NB4 (cell line): ENCODE measurements at regions not wholly inside any gene's neighbourhood (a gene's known extent, or its start where the extent isn't known, plus 50 kb on each side); places are given as distances from the start of the nearest gene placed in this dataset.

Source experiments
- DNase-seq: peaks from one replicate; pipeline ENCODE4 v3.0.0; 2010; ENCODE audit warnings: low read depth
- H3K4me3 ChIP-seq: one replicate; pipeline ENCODE4 v1.5.1; 2011; ENCODE audit warnings: mild to moderate bottlenecking, low read depth, low read length, moderate library complexity
- CTCF ChIP-seq: IDR thresholded peaks from one replicate; pipeline ENCODE4 v1.5.1; 2012; ENCODE audit warnings: low read depth, low read length
- MAX ChIP-seq: IDR thresholded peaks from 2 replicates; pipeline ENCODE4 v1.6.1; 2011; ENCODE audit warnings: low read depth, low read length
- MYC ChIP-seq: IDR thresholded peaks from 2 replicates; pipeline ENCODE4 v1.6.1; 2011; ENCODE audit warnings: low read depth, low read length
- POLR2A ChIP-seq: IDR thresholded peaks from 2 replicates; pipeline ENCODE4 v1.6.1; 2011; ENCODE audit warnings: mild to moderate bottlenecking; ENCODE audit not compliant: insufficient read length; ENCODE audit errors: extremely low read depth

- no peak for TF ChIP-seq CTCF
- TF ChIP-seq MAX, result no peak
- TF ChIP-seq POLR2A, result no peak
- no peak for TF ChIP-seq MYC
- no peak for DNase-seq
- H3K4me3 ChIP-seq, result no peak overlapping the region
Observed at GRCh38 chr1:60572378-60572777, 498.8 kb upstream of the C1orf87 start.

GRCh38 chr1:60571811-60572210, 498.2 kb upstream of the C1orf87 start:
- no peak for TF ChIP-seq MYC
- TF ChIP-seq POLR2A, result no peak
- TF ChIP-seq CTCF, result no peak
- TF ChIP-seq MAX, result no peak
- no peak overlapping the region for H3K4me3 ChIP-seq
- DNase-seq, result no peak

GRCh38 chr1:60569189-60569588, 495.6 kb upstream of the C1orf87 start:
- no peak for TF ChIP-seq MAX
- no peak for TF ChIP-seq MYC
- TF ChIP-seq POLR2A, result no peak
- no peak for TF ChIP-seq CTCF
- no peak overlapping the region for H3K4me3 ChIP-seq
- no peak for DNase-seq

- no peak for DNase-seq
- TF ChIP-seq CTCF (no peak), MAX (no peak), MYC (no peak)
- no peak overlapping the region for H3K4me3 ChIP-seq
Observed at GRCh38 chr1:60567256-60567655, 493.7 kb upstream of the C1orf87 start.

GRCh38 chr1:60564916-60565750, 491.6 kb upstream of the C1orf87 start:
- H3K4me3 ChIP-seq, result no peak overlapping the region
- no peak for DNase-seq
- TF ChIP-seq MYC (no peak), POLR2A (no peak), CTCF (no peak), MAX (no peak)
